NT2/D1 (cell line): ENCODE measurements at regions not wholly inside any gene's neighbourhood (a gene's known extent, or its start where the extent isn't known, plus 50 kb on each side); places are given as distances from the start of the nearest gene placed in this dataset.

Experiments used
- DNase-seq: peaks from one replicate; pipeline ENCODE4 v3.0.0-alpha.2; 2011; ENCODE audit warnings: low read depth, low spot score
- H3K27me3 ChIP-seq: 2 replicates; pipeline ENCODE4 v1.6.0; 2011; ENCODE audit warnings: mild to moderate bottlenecking; ENCODE audit not compliant: insufficient read length, insufficient read depth
- H3K36me3 ChIP-seq: 2 replicates; pipeline ENCODE4 v1.6.1; 2011; ENCODE audit warnings: mild to moderate bottlenecking, low read length, mixed read lengths; ENCODE audit not compliant: insufficient read depth, insufficient read length
- H3K4me1 ChIP-seq: 2 replicates; pipeline ENCODE4 v1.5.1; 2011; ENCODE audit not compliant: insufficient read depth, insufficient read length
- H3K4me3 ChIP-seq: 2 replicates; pipeline ENCODE4 v1.5.1; 2011; ENCODE audit warnings: low read depth; ENCODE audit not compliant: insufficient read length
- H3K9ac ChIP-seq: 2 replicates; pipeline ENCODE4 v1.6.0; 2011; ENCODE audit warnings: low read depth; ENCODE audit not compliant: insufficient read length
- H3K9me3 ChIP-seq: 2 replicates; pipeline ENCODE4 v1.5.1; 2011; ENCODE audit warnings: mild to moderate bottlenecking, low read length; ENCODE audit not compliant: insufficient read depth
- SUZ12 ChIP-seq: IDR thresholded peaks from 2 replicates; pipeline ENCODE4 v1.6.1; 2011; ENCODE audit not compliant: insufficient read length, insufficient read depth; ENCODE audit errors: extremely low read depth
- YY1 ChIP-seq: IDR thresholded peaks from 2 replicates; pipeline ENCODE4 v1.6.1; 2011; ENCODE audit not compliant: insufficient read length, insufficient read depth
- ZNF274 ChIP-seq: IDR thresholded peaks from 2 replicates; pipeline ENCODE4 v1.6.1; 2011; ENCODE audit warnings: mild to moderate bottlenecking, low read depth, low read length

DNA sequence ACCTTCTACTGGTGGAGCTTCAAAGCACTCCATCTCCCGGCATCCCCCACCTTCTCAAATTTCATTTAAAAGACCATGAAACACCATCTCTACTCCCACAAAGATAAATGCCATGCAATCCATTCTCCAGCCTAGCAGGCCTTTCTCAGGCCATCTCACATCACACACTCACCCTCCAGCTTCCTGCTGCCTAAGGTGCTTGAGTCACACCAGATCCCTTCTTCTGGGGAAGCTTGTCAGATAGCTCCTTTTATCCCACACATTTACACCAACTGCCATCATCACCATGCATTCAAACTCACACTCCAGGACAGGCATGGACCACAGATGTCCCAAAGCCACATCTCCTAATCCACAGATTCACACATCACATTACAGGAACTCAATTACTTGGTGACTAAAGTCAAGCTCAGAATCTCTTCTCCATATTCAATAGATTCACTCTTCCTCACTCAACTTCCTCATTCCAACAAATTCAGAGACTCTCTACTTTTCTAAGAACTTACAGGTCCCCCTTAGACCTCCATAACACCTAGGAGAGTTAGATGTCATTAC is 292.5 kb downstream of the TNS1 start:
- H3K9me3 ChIP-seq = peaks cover 1% of the 10 kb centered on the region; the same call in 1 of the 2 replicates
- TF ChIP-seq ZNF274 (no peak), SUZ12 (no peak), YY1 (no peak)
- no peaks in the 10 kb centered on the region for H3K36me3 ChIP-seq
- H3K4me1 ChIP-seq = peaks cover 12% of the 10 kb centered on the region
- no peak overlapping the region for H3K4me3 ChIP-seq
- H3K9ac ChIP-seq = no peak overlapping the region
- DNase-seq = no peak
- H3K27me3 ChIP-seq = peaks cover 7% of the 10 kb centered on the region

DNA sequence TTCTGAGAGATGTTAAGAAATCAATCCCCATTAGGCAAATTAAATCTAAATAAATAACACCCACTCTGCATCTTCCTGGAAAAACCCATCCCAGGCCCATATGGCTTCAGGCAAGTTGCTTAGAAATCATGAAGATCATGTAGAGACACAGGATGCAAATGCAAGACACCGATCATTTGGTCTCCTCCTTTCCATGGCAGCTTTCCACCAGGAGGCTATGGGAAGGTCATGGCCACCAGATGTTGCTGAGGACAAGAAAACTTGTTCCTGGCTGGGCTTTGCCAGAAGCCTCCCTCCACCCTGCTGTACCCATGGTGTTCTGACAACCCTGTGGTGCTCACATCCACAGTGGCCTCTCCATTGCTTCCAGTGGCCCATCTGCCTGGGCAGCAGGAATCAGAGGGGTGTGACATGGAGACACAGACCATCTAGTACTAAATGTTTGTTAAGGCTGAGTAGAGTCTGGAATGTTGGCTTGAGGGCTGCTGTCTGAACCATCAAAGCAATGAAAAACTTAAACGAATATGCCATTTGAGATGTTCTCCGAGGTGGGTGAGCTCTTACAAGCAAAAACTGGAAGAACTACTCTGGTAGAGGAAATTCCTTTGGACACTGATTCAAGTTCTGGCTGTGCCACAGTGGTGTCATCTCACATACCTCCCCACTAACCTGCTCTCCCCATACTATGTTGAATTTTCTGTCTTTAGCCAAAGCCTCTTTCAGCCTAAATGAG is 293.2 kb downstream of the TNS1 start:
- Histone ChIP-seq H3K9me3 (no peaks in the 10 kb centered on the region), H3K9ac (no peak overlapping the region), H3K36me3 (no peaks in the 10 kb centered on the region), H3K27me3 (peaks cover 7% of the 10 kb centered on the region), H3K4me1 (peaks cover 12% of the 10 kb centered on the region), H3K4me3 (no peak overlapping the region)
- DNase-seq = no peak
- no peak for TF ChIP-seq SUZ12
- TF ChIP-seq ZNF274 = no peak
- TF ChIP-seq YY1 = no peak

DNA sequence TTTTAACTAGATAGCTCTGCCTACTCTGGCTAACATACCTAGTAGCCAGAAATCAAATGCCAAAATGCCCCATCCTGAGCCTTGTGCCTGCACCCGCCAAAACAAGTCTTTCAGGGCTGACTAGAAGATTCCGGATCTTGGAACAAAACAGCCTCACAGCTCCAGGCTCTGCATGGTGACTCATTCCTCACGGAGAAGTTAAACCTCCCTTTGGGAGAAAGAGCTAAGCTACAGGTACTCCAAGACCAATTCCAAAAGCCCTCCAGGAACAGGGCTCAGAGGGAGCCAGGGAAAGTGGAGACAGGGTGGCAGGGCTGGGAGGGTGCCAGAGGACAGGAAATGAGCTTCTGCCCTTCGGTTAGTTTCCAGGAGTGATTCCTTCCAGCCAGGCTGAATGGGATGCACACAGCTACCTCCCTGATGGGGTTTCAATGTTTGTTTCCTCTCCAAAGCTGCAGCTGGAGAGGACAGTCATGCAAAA is 295.6 kb downstream of the TNS1 start:
- no peak for DNase-seq
- Histone ChIP-seq H3K36me3 (no peaks in the 10 kb centered on the region), H3K9me3 (no peaks in the 10 kb centered on the region), H3K9ac (no peak overlapping the region), H3K4me1 (peaks cover 4% of the 10 kb centered on the region), H3K4me3 (no peak overlapping the region), H3K27me3 (no peaks in the 10 kb centered on the region)
- no peak for TF ChIP-seq ZNF274
- no peak for TF ChIP-seq SUZ12
- no peak for TF ChIP-seq YY1

DNA sequence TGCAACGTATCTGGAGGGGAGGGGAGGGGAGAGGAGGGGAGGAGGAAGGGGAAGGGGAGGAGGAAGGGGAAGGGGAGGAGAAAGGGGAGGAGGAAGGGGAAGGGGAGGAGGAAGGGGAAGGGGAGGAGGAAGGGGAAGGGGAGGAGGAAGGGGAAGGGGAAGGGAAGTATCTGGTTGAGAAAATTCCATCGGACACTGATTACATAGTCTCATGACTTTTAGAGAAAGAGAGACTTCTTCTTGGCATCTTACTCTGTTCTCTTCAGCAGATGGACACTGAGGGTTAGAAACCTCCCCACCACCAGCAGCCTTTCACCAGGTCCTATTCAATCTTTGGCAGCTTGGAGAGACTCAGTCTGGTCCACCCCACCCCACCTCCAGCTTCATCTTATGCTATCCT is 296.3 kb downstream of the TNS1 start:
- no peak for DNase-seq
- Histone ChIP-seq H3K36me3 (no peaks in the 10 kb centered on the region), H3K9ac (no peak overlapping the region), H3K27me3 (no peaks in the 10 kb centered on the region), H3K4me1 (peaks cover 4% of the 10 kb centered on the region), H3K9me3 (no peaks in the 10 kb centered on the region), H3K4me3 (no peak overlapping the region)
- no peak for TF ChIP-seq YY1
- no peak for TF ChIP-seq SUZ12
- no peak for TF ChIP-seq ZNF274

DNA sequence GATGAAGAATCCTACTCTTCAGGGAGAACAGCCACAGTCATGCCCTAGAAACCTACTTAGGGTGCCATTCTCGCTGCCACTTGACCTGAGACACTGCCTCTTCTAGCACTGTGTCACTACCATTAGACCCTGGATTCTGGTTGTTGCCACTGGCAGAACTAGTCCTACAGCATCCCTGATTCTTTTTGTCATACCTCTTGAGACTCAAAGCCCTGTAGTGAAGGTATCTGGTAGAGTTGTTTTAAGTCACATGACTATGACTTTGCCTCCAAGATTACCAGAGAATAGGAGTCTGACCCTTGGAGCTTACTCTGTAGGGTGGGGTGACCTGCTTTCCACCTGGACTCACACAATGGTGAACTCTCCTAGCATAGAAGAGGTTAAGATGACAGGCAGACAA is 296.7 kb downstream of the TNS1 start:
- peaks cover 4% of the 10 kb centered on the region for H3K4me1 ChIP-seq
- no peak overlapping the region for H3K4me3 ChIP-seq
- DNase-seq = no peak
- H3K9ac ChIP-seq = no peak overlapping the region
- no peaks in the 10 kb centered on the region for H3K36me3 ChIP-seq
- no peaks in the 10 kb centered on the region for H3K27me3 ChIP-seq
- no peaks in the 10 kb centered on the region for H3K9me3 ChIP-seq
- TF ChIP-seq ZNF274 (no peak), YY1 (no peak), SUZ12 (no peak)

DNA sequence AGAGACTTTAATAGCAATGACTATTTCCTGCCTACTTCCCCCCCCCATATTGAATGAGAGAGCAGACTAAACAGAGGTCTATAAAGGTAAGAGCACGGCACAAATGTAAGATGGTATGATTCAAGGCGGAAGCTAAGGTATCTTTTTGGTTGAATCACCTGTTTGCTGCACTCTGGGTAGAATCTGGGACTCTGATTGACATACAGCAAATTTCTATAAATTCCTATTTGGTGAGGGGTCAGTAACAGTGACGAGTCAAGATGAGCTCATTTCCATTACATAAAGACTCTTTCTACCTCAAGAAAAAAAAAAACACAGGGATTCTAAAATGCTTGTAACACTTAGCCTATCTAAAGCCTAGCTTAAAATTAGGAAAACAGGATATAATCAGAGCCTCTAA is 297.3 kb downstream of the TNS1 start:
- Histone ChIP-seq H3K4me1 (peaks cover 4% of the 10 kb centered on the region), H3K9ac (no peak overlapping the region), H3K4me3 (no peak overlapping the region), H3K36me3 (no peaks in the 10 kb centered on the region), H3K9me3 (no peaks in the 10 kb centered on the region), H3K27me3 (no peaks in the 10 kb centered on the region)
- no peak for TF ChIP-seq ZNF274
- no peak for TF ChIP-seq SUZ12
- TF ChIP-seq YY1 = no peak
- no peak for DNase-seq

DNA sequence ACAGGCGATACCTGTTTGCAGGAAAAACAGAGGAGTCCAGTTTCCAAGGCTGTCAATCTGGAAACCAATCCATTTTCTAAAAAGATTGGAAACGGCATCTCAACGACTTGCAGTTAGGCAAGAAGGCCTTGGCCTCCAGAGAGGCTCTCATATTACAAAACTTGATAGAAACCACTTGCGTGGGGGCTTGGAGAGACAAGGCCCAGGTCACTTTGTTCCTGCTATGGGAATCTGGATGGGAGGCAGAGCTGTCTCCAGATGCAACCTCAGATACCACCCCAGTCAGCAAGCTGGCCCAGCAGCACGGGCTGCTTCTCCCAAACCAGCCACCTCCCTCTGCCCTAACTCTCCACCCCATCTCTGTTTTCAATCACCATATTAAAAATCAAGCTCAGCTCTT is 298.8 kb downstream of the TNS1 start:
- Histone ChIP-seq H3K36me3 (no peaks in the 10 kb centered on the region), H3K4me3 (no peak overlapping the region), H3K4me1 (no peaks in the 10 kb centered on the region), H3K9ac (no peak overlapping the region), H3K9me3 (no peaks in the 10 kb centered on the region), H3K27me3 (no peaks in the 10 kb centered on the region)
- no peak for TF ChIP-seq YY1
- no peak for TF ChIP-seq ZNF274
- no peak for TF ChIP-seq SUZ12
- no peak for DNase-seq
